Coronary artery (tissue), 2 donors: ENCODE measurements at regions not wholly inside any gene's neighbourhood (a gene's known extent, or its start where the extent isn't known, plus 50 kb on each side); places are given as distances from the start of the nearest gene placed in this dataset.

Experiments used
- DNase-seq: peaks from one replicate; pipeline ENCODE4 v3.0.0-alpha.2; 2017; ENCODE audit warnings: low spot score
- H3K27ac ChIP-seq, 2 donors: fragments of 200-600 bp; sonication (generic); one replicate each; pipeline ENCODE4 v1.5.1; 2016 to 2019
- H3K4me3 ChIP-seq: fragments of 200-600 bp; sonication (generic); 2 replicates; pipeline ENCODE4 v1.5.1; 2016; ENCODE audit warnings: mild to moderate bottlenecking, moderate library complexity
- TF ChIP-seq, protein P1 (sequence below): fragments of 200-600 bp; sonication (generic); IDR thresholded peaks from one replicate; pipeline ENCODE4 v1.5.1; 2019; ENCODE audit warnings: antibody characterized with exemption

- no peak overlapping the region for H3K4me3 ChIP-seq
- no peak for DNase-seq
- TF ChIP-seq, protein P1, sequence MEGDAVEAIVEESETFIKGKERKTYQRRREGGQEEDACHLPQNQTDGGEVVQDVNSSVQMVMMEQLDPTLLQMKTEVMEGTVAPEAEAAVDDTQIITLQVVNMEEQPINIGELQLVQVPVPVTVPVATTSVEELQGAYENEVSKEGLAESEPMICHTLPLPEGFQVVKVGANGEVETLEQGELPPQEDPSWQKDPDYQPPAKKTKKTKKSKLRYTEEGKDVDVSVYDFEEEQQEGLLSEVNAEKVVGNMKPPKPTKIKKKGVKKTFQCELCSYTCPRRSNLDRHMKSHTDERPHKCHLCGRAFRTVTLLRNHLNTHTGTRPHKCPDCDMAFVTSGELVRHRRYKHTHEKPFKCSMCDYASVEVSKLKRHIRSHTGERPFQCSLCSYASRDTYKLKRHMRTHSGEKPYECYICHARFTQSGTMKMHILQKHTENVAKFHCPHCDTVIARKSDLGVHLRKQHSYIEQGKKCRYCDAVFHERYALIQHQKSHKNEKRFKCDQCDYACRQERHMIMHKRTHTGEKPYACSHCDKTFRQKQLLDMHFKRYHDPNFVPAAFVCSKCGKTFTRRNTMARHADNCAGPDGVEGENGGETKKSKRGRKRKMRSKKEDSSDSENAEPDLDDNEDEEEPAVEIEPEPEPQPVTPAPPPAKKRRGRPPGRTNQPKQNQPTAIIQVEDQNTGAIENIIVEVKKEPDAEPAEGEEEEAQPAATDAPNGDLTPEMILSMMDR, result no peak
- no peak overlapping the region for H3K27ac ChIP-seq
Measured at GRCh38 chr18:27717816-27718215, 459.1 kb downstream of the CDH2 start.

DNA sequence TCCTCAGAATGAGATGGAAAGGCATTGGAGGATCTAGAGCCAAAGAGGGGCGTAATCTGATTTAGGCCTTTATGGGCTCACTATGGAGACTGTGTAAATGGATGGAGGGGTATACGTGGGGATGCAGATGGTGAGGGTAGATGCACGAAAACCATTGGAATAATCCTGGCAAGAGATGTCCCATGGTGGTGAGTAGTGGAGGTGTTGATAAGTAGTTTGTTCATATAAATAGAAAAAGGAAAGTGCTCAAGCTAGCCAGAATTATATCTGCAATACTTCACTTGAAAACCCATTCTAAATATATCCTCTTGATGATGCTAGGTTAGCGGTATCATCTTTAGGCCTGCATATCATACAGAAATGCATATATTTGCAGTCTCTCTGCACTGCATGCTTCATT is 459.7 kb downstream of the CDH2 start:
- TF ChIP-seq, protein P1, result no peak
- Histone ChIP-seq H3K27ac (no peak overlapping the region), H3K4me3 (no peak overlapping the region)
- no peak for DNase-seq

GRCh38 chr18:27715751-27716150 is 461.2 kb downstream of the CDH2 start:
- no peak for DNase-seq
- Histone ChIP-seq H3K4me3 (no peak overlapping the region), H3K27ac (no peak overlapping the region)
- TF ChIP-seq, protein P1, result no peak

GRCh38 chr18:27713738-27714095 is 463.2 kb downstream of the CDH2 start:
- no peak overlapping the region for H3K4me3 ChIP-seq
- no peak overlapping the region for H3K27ac ChIP-seq
- no peak for DNase-seq
- TF ChIP-seq, protein P1, result no peak

GRCh38 chr18:27713037-27713737 is 463.7 kb downstream of the CDH2 start:
- DNase-seq, result no peak
- Histone ChIP-seq H3K4me3 (no peak overlapping the region), H3K27ac (no peak overlapping the region)
- TF ChIP-seq, protein P1, result no peak

DNA sequence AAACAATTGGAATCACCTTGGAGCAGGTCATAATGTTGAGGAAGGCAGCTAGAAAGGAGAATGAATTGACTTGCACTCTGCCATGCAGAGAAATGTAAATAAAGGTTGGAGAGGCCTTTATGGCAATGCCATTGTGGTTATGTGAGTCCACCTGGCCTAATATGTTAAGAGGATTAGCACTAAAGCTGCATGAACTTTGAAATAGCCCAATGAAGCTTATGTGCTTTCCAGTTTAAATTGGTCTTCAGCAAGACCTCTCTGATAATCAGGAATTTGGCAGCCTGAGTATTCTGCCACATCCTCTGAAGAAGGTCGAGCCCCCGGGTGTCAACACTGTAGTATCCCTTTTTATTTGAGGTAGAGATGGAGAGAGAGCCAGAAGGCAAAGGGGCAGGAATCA is 464.9 kb downstream of the CDH2 start:
- Histone ChIP-seq H3K4me3 (no peak overlapping the region), H3K27ac (no peak overlapping the region)
- DNase-seq, result no peak
- TF ChIP-seq, protein P1, result no peak

DNA sequence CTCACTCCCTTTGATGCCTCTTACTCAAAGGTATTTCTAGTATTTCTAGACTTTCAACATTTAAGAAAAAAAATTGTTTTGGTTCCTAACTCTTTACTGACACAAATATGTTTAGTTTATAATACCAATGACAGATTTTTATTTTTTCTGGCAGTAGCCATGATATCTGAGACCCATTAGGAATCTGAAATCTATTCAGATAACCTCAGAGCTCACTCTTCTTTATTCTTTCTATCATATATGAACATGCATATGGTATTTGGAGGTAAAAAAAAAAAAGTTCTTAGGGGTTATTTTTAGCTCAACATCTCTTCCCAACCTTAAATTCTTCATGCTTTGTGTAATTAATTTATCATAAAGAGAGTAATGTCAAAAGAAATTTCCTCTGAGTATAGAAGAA is 465.5 kb downstream of the CDH2 start:
- H3K4me3 ChIP-seq, result no peak overlapping the region
- TF ChIP-seq, protein P1, result no peak
- DNase-seq, result no peak
- H3K27ac ChIP-seq, result no peak overlapping the region
